H9 (cell line): ENCODE measurements at regions not wholly inside any gene's neighbourhood (a gene's known extent, or its start where the extent isn't known, plus 50 kb on each side); places are given as distances from the start of the nearest gene placed in this dataset.
"Not testable (repeated sequence)": the region's sequence is repeated elsewhere in the genome, so short reads cannot be mapped to it uniquely, and the experiment has no call there.

ENCODE experiments used
- DNase-seq: peaks from one replicate; pipeline ENCODE4 v3.0.0-alpha.2; 2017
- H2AFZ ChIP-seq: one replicate; pipeline ENCODE4 v1.6.1; 2013; ENCODE audit warnings: mild to moderate bottlenecking, low read length, control low read depth, moderate library complexity
- H2AK5ac ChIP-seq: 2 replicates; pipeline ENCODE4 v1.6.1; 2013; ENCODE audit warnings: low read length, control low read depth, mixed read lengths; ENCODE audit not compliant: insufficient read length
- H2BK120ac ChIP-seq: one replicate; pipeline ENCODE4 v1.6.1; 2013; ENCODE audit warnings: low read depth, mild to moderate bottlenecking, low read length, control low read depth, inconsistent platforms; ENCODE audit not compliant: poor library complexity, severe bottlenecking
- H2BK12ac ChIP-seq: 2 replicates; pipeline ENCODE4 v1.6.1; 2013; ENCODE audit warnings: low read length, control low read depth, mixed read lengths, low read depth; ENCODE audit not compliant: insufficient read length
- H2BK15ac ChIP-seq: 2 replicates; pipeline ENCODE4 v1.6.1; 2013; ENCODE audit warnings: low read depth, low read length, control low read depth
- H2BK20ac ChIP-seq: one replicate; pipeline ENCODE4 v1.6.1; 2013; ENCODE audit warnings: low read depth, mild to moderate bottlenecking, low read length, control low read depth, inconsistent platforms; ENCODE audit not compliant: poor library complexity, severe bottlenecking
- H2BK5ac ChIP-seq: 2 replicates; pipeline ENCODE4 v1.6.1; 2013; ENCODE audit warnings: low read length, control low read depth, mixed read lengths; ENCODE audit not compliant: insufficient read length
- H3K14ac ChIP-seq: 2 replicates; pipeline ENCODE4 v1.6.1; 2013; ENCODE audit warnings: low read length, control low read depth; ENCODE audit not compliant: insufficient read depth
- H3K18ac ChIP-seq: 2 replicates; pipeline ENCODE4 v1.6.1; 2013; ENCODE audit warnings: low read depth, mild to moderate bottlenecking, mixed read lengths, low read length, control low read depth; ENCODE audit not compliant: insufficient read length
- H3K23ac ChIP-seq: 2 replicates; pipeline ENCODE4 v1.6.1; 2013; ENCODE audit warnings: low read length, control low read depth, mixed read lengths, low read depth; ENCODE audit not compliant: insufficient read length
- H3K23me2 ChIP-seq: 2 replicates; pipeline ENCODE4 v1.6.1; 2013; ENCODE audit warnings: low read depth, mild to moderate bottlenecking, mixed read lengths, low read length, control low read depth; ENCODE audit not compliant: insufficient read length, poor library complexity, severe bottlenecking
- H3K27ac ChIP-seq: 2 replicates; pipeline ENCODE4 v1.5.1; 2013; ENCODE audit warnings: low read length, control low read depth, mixed read lengths, low read depth; ENCODE audit not compliant: insufficient read length
- H3K27me3 ChIP-seq: 2 replicates; pipeline ENCODE4 v1.6.1; 2013; ENCODE audit warnings: low read length, control low read depth, inconsistent platforms; ENCODE audit not compliant: insufficient read depth
- H3K4ac ChIP-seq: 2 replicates; pipeline ENCODE4 v1.6.1; 2013; ENCODE audit warnings: low read depth, mild to moderate bottlenecking, control low read depth, inconsistent platforms, low read length, moderate library complexity
- H3K4me1 ChIP-seq: 2 replicates; pipeline ENCODE4 v1.6.1; 2013; ENCODE audit warnings: low read length, control low read depth, inconsistent platforms; ENCODE audit not compliant: insufficient read depth
- H3K4me2 ChIP-seq: 2 replicates; pipeline ENCODE4 v1.6.1; 2013; ENCODE audit warnings: low read length, control low read depth, mixed read lengths; ENCODE audit not compliant: insufficient read length, insufficient read depth
- H3K56ac ChIP-seq: 2 replicates; pipeline ENCODE4 v1.6.1; 2013; ENCODE audit warnings: low read depth, mild to moderate bottlenecking, mixed read lengths, low read length, control low read depth; ENCODE audit not compliant: insufficient read length
- H3K79me1 ChIP-seq: 2 replicates; pipeline ENCODE4 v1.6.1; 2013; ENCODE audit warnings: low read depth, mild to moderate bottlenecking, moderate library complexity, low read length, control low read depth, inconsistent platforms; ENCODE audit not compliant: insufficient read depth, poor library complexity, severe bottlenecking
- H3K79me2 ChIP-seq: 2 replicates; pipeline ENCODE4 v1.6.1; 2013; ENCODE audit warnings: low read length, control low read depth, inconsistent platforms; ENCODE audit not compliant: insufficient read depth
- H3K9ac ChIP-seq: 2 replicates; pipeline ENCODE4 v1.6.1; 2013; ENCODE audit warnings: low read length, control low read depth, mixed read lengths; ENCODE audit not compliant: insufficient read length; ENCODE audit errors: extremely low read depth
- H3K9me3 ChIP-seq: one replicate; pipeline ENCODE4 v1.6.1; 2013; ENCODE audit warnings: low read depth, low read length, inconsistent platforms; ENCODE audit not compliant: control insufficient read depth
- H3T11ph ChIP-seq: one replicate; pipeline ENCODE4 v1.6.1; 2013; ENCODE audit warnings: mild to moderate bottlenecking, low read length, control low read depth, inconsistent platforms
- H4K20me1 ChIP-seq: one replicate; pipeline ENCODE4 v1.6.1; 2013; ENCODE audit not compliant: control insufficient read depth, insufficient read length, insufficient read depth
- H4K5ac ChIP-seq: 2 replicates; pipeline ENCODE4 v1.6.1; 2013; ENCODE audit warnings: low read depth, mild to moderate bottlenecking, mixed read lengths, low read length, control low read depth; ENCODE audit not compliant: insufficient read length
- H4K8ac ChIP-seq: replicated peaks from 2 replicates; pipeline ENCODE4 v1.6.1; 2013; ENCODE audit warnings: low read length, control low read depth, mixed read lengths, low read depth; ENCODE audit not compliant: insufficient read length
- H4K91ac ChIP-seq: 2 replicates; pipeline ENCODE4 v1.6.1; 2013; ENCODE audit warnings: low read depth, mild to moderate bottlenecking, moderate library complexity, mixed read lengths, low read length, control low read depth; ENCODE audit not compliant: insufficient read length
- H3K27ac Mint-ChIP-seq, 3 experiments: 2 replicates in 2 of 3; 3 replicates in 1 of 3; pipeline ENCODE4 v1.8.0; 2020 to 2021; ENCODE audit warnings: mixed read lengths in 3 of 3, mild to moderate bottlenecking in 1 of 3, moderate library complexity in 1 of 3
- H3K27me3 Mint-ChIP-seq: 2 replicates; pipeline ENCODE4 v1.8.0; 2021; ENCODE audit warnings: low read depth, mild to moderate bottlenecking, moderate library complexity, mixed read lengths
- H3K36me3 Mint-ChIP-seq, 3 experiments: 2 replicates in 2 of 3; 3 replicates in 1 of 3; pipeline ENCODE4 v1.8.0; 2020 to 2021; ENCODE audit warnings: low read depth in 3 of 3, mixed read lengths in 3 of 3; ENCODE audit not compliant: insufficient read depth in 1 of 3
- H3K4me1 Mint-ChIP-seq, 2 experiments: 2 replicates each; pipeline ENCODE4 v1.8.0; 2020; ENCODE audit warnings: mixed read lengths in 2 of 2
- H3K4me3 Mint-ChIP-seq, 2 experiments: 2 replicates in 1 of 2; 3 replicates in 1 of 2; pipeline ENCODE4 v1.8.0; 2020 to 2021; ENCODE audit warnings: mild to moderate bottlenecking in 2 of 2, mixed read lengths in 2 of 2, moderate library complexity in 1 of 2
- H3K9me3 Mint-ChIP-seq, 2 experiments: 2 replicates in 1 of 2; 3 replicates in 1 of 2; pipeline ENCODE4 v1.8.0; 2020; ENCODE audit warnings: mild to moderate bottlenecking in 2 of 2, mixed read lengths in 2 of 2, moderate library complexity in 1 of 2
- CTCF ChIP-seq: fragments of 200-600 bp; sonication (generic); conservative IDR thresholded peaks from 3 replicates; pipeline ENCODE4 v1.8.0; 2021; ENCODE audit warnings: antibody characterized with exemption, mild to moderate bottlenecking
- WGBS: extraction: QIAGEN DNeasy Blood & Tissue Kit; methylation state at CpG from one replicate; pipeline ENCODE4 v1.1.7; 2013; ENCODE audit warnings: missing lambda C conversion rate, low lambda C conversion rate, mixed read lengths; ENCODE audit not compliant: insufficient read length; ENCODE audit errors: extremely low coverage; 5-methylcytosine and 5-hydroxymethylcytosine counted together

GRCh38 chr2:67619204-67619603, 222.1 kb downstream of the ETAA1 start:
- no peak overlapping the region for H3K18ac ChIP-seq
- Mint-ChIP-seq H3K27me3 (no peaks in the 10 kb centered on the region; the same call in none of the 2 replicates), H3K36me3 (no peaks in the 10 kb centered on the region), H3K4me1 (no peaks in the 10 kb centered on the region), H3K4me3 (no peak overlapping the region), H3K9me3 (peaks cover 2 to 4% of the 10 kb centered on the region in 2 experiments; a peak in 3 of 5 replicates), H3K27ac (no peak overlapping the region)
- H3K9ac ChIP-seq = no peak overlapping the region
- no peak overlapping the region for H3K23ac ChIP-seq
- H2BK15ac ChIP-seq = no peak overlapping the region
- no peak overlapping the region for H2AFZ ChIP-seq
- no peak overlapping the region for H3K4me2 ChIP-seq
- H3K56ac ChIP-seq = no peak overlapping the region
- H2BK12ac ChIP-seq = no peak overlapping the region
- H3K4me1 ChIP-seq = no peaks in the 10 kb centered on the region
- H2BK120ac ChIP-seq = no peak overlapping the region
- H3K79me1 ChIP-seq = no peaks in the 10 kb centered on the region
- H3K23me2 ChIP-seq = no peaks in the 10 kb centered on the region
- no peaks in the 10 kb centered on the region for H3K9me3 ChIP-seq
- no peak overlapping the region for H2AK5ac ChIP-seq
- H4K91ac ChIP-seq = no peak overlapping the region
- no peak overlapping the region for H3K27ac ChIP-seq
- no peak overlapping the region for H3K14ac ChIP-seq
- no peak overlapping the region for H2BK20ac ChIP-seq
- H3K4ac ChIP-seq = no peak overlapping the region
- TF ChIP-seq CTCF = no peak
- H4K5ac ChIP-seq = no peak overlapping the region
- H4K20me1 ChIP-seq = no peaks in the 10 kb centered on the region
- H3K79me2 ChIP-seq = no peaks in the 10 kb centered on the region
- no peak for DNase-seq
- no peak overlapping the region for H3T11ph ChIP-seq
- no peak overlapping the region for H2BK5ac ChIP-seq
- no peak overlapping the region for H4K8ac ChIP-seq
- H3K27me3 ChIP-seq = no peaks in the 10 kb centered on the region

DNA sequence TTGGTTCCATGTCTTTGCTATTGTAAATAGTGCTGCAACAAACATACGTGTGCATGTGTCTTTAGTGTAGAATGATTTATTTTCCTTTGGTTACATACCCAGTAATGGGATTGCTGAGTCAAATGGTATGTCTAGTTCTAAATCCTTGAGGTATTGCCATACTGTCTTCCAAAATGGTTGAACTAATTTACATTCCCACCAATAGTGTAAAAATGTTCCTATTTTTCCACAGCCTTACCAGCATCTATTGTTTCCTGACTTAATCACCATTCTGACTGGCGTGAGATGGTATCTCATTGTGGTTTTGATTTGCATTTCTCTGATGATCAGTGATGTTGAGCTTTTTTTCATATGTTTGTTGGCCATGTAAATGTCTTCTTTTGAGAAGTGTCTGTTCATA, 226.6 kb downstream of the ETAA1 start:
- not testable (repeated sequence) for DNase-seq, H3K4me3 Mint-ChIP-seq, H3K27me3 ChIP-seq, H3K23me2 ChIP-seq, H3K18ac ChIP-seq, H3K79me2 ChIP-seq, H3K4me1 Mint-ChIP-seq, H2BK12ac ChIP-seq, H3K27me3 Mint-ChIP-seq, H3K56ac ChIP-seq, H4K20me1 ChIP-seq, H2BK20ac ChIP-seq, H3K9me3 ChIP-seq, H2AK5ac ChIP-seq, H2AFZ ChIP-seq, H2BK120ac ChIP-seq, H2BK5ac ChIP-seq, H3K9ac ChIP-seq, H3K27ac ChIP-seq, H3K36me3 Mint-ChIP-seq, H4K5ac ChIP-seq, H3K27ac Mint-ChIP-seq, H4K91ac ChIP-seq, H3K9me3 Mint-ChIP-seq, H3K14ac ChIP-seq, H3K23ac ChIP-seq, H3K4me1 ChIP-seq, H4K8ac ChIP-seq, H2BK15ac ChIP-seq, H3K4me2 ChIP-seq, H3T11ph ChIP-seq, H3K79me1 ChIP-seq, H3K4ac ChIP-seq
- WGBS = no CpG with 5 or more reads among the region's 2 CpGs
